ENCODE measurements at regions not wholly inside any gene's neighbourhood (a gene's known extent, or its start where the extent isn't known, plus 50 kb on each side); places are given as distances from the start of the nearest gene placed in this dataset.

DNA sequence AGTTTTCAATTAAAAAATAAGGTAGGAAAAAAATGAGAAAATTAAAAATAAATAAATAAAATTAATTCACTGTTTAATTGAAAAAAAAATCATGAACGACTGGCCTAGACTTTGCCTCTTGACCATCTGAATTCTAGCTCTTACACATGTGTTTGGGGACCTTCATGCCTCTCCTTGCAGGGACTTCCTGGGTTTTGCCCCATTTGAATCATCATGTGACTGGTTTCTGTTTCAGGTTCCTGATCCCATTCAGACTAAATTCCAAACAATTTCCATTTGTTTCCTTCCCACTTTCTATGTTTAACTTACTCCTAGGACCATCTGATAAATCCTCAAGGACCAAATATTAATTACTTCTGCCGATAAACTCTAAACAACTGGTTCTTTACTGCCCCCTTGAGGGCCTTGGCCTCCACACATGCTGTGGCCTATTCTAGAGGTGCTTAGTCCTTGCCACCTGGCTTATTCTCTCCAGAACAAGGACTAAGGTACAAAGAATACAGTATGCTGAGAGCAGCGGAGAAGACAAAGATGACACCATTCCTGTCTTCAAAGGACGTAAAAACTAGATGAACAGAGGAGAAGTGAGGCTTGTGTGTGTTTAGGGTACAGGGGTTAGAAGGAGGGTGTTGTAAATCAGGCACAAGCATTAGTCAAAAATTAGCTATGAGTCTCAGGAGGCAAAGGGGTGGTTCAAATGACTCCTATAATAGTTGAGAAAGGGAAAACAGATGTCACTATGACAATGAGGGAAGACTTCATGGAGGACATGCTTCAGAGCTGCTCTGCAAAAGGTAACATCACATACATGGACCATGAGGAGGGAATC, 125.8 kb upstream of the AVPR1A start:
- Histone ChIP-seq H3K36me3 (replicated peaks) (no peaks in the 10 kb centered on the region), H3K27ac (no peak overlapping the region), H3K4me3 (ENCODE audit: low read depth, low read length) (no peak overlapping the region), H3K27me3 (replicated peaks) (no peaks in the 10 kb centered on the region)
- in situ Hi-C loops (cut with HindIII; ENCODE audit: low pct_ligation_motif_present, low sequenced_read_pairs) = no loop called here
- DNase-seq = peak; percentile 60
- peak; percentile 88 for TF ChIP-seq CTCF (IDR thresholded peaks at IDR 0.05; ENCODE audit: low read depth, low read length, missing control alignments)

GRCh38 chr12:63266988-63267387, 116.0 kb upstream of the AVPR1A start:
- no peak for TF ChIP-seq CTCF (IDR thresholded peaks at IDR 0.05; ENCODE audit: low read depth, low read length, missing control alignments)
- Histone ChIP-seq H3K36me3 (replicated peaks) (no peaks in the 10 kb centered on the region), H3K4me3 (ENCODE audit: low read depth, low read length) (no peak overlapping the region), H3K27me3 (replicated peaks) (no peaks in the 10 kb centered on the region), H3K27ac (no peak overlapping the region)
- DNase-seq = no peak
- in situ Hi-C loops (cut with HindIII; ENCODE audit: low pct_ligation_motif_present, low sequenced_read_pairs) = no loop called here

GRCh38 chr12:63264629-63265028, 113.6 kb upstream of the AVPR1A start:
- in situ Hi-C loops (cut with HindIII; ENCODE audit: low pct_ligation_motif_present, low sequenced_read_pairs) = no loop called here
- DNase-seq = no peak
- Histone ChIP-seq H3K27me3 (replicated peaks) (no peaks in the 10 kb centered on the region), H3K27ac (no peak overlapping the region), H3K36me3 (replicated peaks) (no peaks in the 10 kb centered on the region), H3K4me3 (ENCODE audit: low read depth, low read length) (no peak overlapping the region)
- TF ChIP-seq CTCF (IDR thresholded peaks at IDR 0.05; ENCODE audit: low read depth, low read length, missing control alignments) = no peak

DNA sequence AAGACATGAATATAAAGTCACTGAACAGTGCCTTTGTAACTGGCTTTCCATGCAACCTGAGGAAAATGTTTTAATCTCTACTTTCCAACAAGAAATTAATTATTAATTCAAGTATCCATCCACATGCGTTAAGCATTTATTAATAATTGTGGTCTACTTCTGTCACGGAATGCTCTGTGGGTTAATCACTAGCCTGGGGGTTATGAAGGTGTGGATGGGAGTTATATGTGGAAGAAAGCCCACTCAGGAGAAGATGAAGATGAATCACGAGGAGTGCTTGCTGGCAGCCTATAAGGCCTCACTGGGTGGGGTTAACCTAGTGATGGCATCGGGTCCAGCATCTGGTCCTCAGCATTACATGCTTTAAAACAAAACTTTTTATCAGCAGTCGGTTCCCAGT, 99.5 kb upstream of the AVPR1A start:
- Histone ChIP-seq H3K4me3 (ENCODE audit: low read depth, low read length) (no peak overlapping the region), H3K27ac (no peak overlapping the region), H3K36me3 (replicated peaks) (no peaks in the 10 kb centered on the region), H3K27me3 (replicated peaks) (no peaks in the 10 kb centered on the region)
- DNase-seq = no peak
- in situ Hi-C loops (cut with HindIII; ENCODE audit: low pct_ligation_motif_present, low sequenced_read_pairs) = no loop called here
- TF ChIP-seq CTCF (IDR thresholded peaks at IDR 0.05; ENCODE audit: low read depth, low read length, missing control alignments) = no peak

DNA sequence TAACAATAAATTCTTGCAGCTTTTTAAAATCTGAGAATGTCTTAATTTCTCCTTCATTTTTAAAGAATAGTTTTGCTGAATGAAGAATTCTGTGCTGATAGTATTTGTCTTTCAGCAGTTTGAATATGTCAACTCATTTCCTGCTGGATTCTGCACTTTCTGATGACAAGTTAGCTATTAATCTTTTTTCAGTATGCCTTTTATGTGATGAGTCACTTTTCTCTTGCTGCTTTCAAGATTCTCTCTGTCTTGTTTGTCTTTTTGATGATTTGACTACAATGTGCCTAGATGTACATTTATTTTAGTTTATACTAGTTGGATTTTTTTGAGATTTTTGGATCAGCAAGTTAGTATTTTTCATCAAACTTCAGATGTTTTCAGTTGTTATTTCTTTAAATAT, 87.9 kb upstream of the AVPR1A start:
- Histone ChIP-seq H3K27ac (no peak overlapping the region), H3K36me3 (replicated peaks) (no peaks in the 10 kb centered on the region), H3K4me3 (ENCODE audit: low read depth, low read length) (no peak overlapping the region), H3K27me3 (replicated peaks) (no peaks in the 10 kb centered on the region)
- in situ Hi-C loops (cut with HindIII; ENCODE audit: low pct_ligation_motif_present, low sequenced_read_pairs) = no loop called here
- DNase-seq = peak; percentile 4
- TF ChIP-seq CTCF (IDR thresholded peaks at IDR 0.05; ENCODE audit: low read depth, low read length, missing control alignments) = no peak

- Histone ChIP-seq H3K27ac (no peak overlapping the region), H3K27me3 (replicated peaks) (no peaks in the 10 kb centered on the region), H3K4me3 (ENCODE audit: low read depth, low read length) (no peak overlapping the region), H3K36me3 (replicated peaks) (no peaks in the 10 kb centered on the region)
- in situ Hi-C loops (cut with HindIII; ENCODE audit: low pct_ligation_motif_present, low sequenced_read_pairs) = no loop called here
- no peak for TF ChIP-seq CTCF (IDR thresholded peaks at IDR 0.05; ENCODE audit: low read depth, low read length, missing control alignments)
- no peak for DNase-seq
These were observed 81.9 kb upstream of the AVPR1A start for GRCh38 chr12:63232896-63233295.

All from brain microvascular endothelial cell (primary cell).